A549 (cell line): ENCODE measurements at regions not wholly inside any gene's neighbourhood (a gene's known extent, or its start where the extent isn't known, plus 50 kb on each side); places are given as distances from the start of the nearest gene placed in this dataset.

Source experiments
- CTCF ChIP-seq: fragments of >200 bp; sonication (Bioruptor Twin); formaldehyde crosslinking; IDR thresholded peaks from 3 replicates; pipeline ENCODE4 v1.5.1; 2016
- HDAC2 ChIP-seq: fragments of 200-600 bp; sonication (generic); IDR thresholded peaks from 2 replicates; pipeline ENCODE4 v1.6.1; 2016
- HMGXB4 ChIP-seq: fragments of 250-450 bp; sonication (Bioruptor Pico); IDR thresholded peaks from 2 replicates; pipeline ENCODE4 v1.5.0; 2021; ENCODE audit warnings: mild to moderate bottlenecking, moderate library complexity, borderline replicate concordance
- POLR2A ChIP-seq: IDR thresholded peaks from 2 replicates; pipeline ENCODE4 v1.6.1; 2012; ENCODE audit warnings: mild to moderate bottlenecking, low read length
- RFX5 ChIP-seq: fragments of 450-650 bp; IDR thresholded peaks from 2 replicates; pipeline ENCODE4 v1.7.1; 2014; ENCODE audit warnings: antibody characterized with exemption, mild to moderate bottlenecking, moderate library complexity
- USF2 ChIP-seq: fragments of 450-650 bp; IDR thresholded peaks from 2 replicates; pipeline ENCODE4 v1.6.1; 2014; ENCODE audit warnings: antibody characterized with exemption

GRCh38 chr18:39464006-39464405 is 1898.4 kb upstream of the CELF4 start:
- no peak for TF ChIP-seq CTCF
- TF ChIP-seq RFX5 = no peak
- TF ChIP-seq USF2 = no peak
- no peak for TF ChIP-seq POLR2A
- no peak for TF ChIP-seq HMGXB4 (CRISPR knock-in tag)
- no peak for TF ChIP-seq HDAC2
